ENCODE measurements at regions not wholly inside any gene's neighbourhood (a gene's known extent, or its start where the extent isn't known, plus 50 kb on each side); places are given as distances from the start of the nearest gene placed in this dataset.
A peak's percentile ranks its signal among the peaks of the same experiment; 100 is the strongest.
"Not testable (repeated sequence)": the region's sequence is repeated elsewhere in the genome, so short reads cannot be mapped to it uniquely, and the experiment has no call there.

DNA sequence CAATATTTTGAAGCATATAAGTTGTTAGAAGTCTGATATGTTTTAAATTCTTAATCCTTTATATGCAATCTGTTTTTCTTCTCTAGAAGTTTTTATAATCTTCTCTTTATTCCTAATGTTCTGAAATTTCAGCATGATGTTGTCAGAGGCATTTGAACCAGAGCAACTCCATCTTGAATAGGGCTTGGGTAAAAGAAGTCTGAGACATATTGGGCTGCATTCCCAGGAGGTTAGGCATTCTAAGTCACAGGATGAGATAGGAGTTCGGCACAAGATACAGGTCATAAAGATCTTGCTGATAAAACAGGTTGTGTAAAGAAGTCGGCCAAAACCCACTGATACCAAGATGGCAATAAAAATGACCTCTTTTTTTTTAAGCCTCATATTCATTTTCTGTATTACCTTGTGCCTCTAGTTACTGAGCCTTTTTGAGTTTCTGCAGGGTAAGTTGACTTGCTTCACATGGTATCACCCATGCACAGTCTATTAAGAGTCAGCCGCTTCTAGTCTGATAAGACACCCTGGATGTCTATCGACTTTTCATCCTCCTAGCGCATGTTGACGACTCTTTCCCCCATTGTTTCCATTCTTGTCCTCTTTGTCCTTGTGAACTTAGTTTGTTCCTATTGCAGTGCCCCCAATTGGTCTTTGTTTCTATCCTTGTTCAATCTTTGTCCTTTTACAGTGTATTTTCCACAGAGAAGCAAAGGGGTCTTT lies 80.8 kb upstream of the RNU6-1 start:
- DNase-seq (ENCODE audit: low spot score), result peak; percentile 19

DNA sequence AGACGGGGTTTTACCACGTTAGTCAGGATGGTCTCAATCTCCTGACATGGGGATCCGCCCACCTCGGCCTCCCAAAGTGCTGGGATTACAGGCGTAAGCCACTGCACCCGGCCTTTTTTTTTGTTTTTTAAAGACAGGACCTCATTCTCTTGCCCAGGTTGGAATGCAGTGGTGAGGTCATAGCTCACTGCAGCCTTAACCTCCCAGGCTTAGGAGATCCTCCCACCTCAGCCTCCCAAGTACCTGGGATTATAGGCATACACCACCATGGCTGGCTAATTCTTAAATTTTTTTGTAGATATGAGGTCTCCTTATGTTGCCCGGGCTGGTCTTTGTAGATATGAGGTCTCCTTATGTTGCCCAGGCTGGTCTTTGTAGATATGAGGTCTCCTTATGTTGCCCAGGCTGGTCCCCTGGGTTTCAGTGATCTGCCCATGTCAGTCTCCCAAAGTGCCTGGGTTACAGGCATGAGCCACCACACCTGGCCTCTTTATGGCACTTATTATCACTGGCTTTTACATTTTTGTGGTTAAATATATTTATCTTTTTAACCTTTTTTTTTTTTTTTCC lies 82.3 kb upstream of the RNU6-1 start:
- DNase-seq (ENCODE audit: low spot score), result no peak

- DNase-seq (ENCODE audit: low spot score), result no peak
Measured at GRCh38 chr15:67922971-67923945, 83.4 kb upstream of the RNU6-1 start.

DNA sequence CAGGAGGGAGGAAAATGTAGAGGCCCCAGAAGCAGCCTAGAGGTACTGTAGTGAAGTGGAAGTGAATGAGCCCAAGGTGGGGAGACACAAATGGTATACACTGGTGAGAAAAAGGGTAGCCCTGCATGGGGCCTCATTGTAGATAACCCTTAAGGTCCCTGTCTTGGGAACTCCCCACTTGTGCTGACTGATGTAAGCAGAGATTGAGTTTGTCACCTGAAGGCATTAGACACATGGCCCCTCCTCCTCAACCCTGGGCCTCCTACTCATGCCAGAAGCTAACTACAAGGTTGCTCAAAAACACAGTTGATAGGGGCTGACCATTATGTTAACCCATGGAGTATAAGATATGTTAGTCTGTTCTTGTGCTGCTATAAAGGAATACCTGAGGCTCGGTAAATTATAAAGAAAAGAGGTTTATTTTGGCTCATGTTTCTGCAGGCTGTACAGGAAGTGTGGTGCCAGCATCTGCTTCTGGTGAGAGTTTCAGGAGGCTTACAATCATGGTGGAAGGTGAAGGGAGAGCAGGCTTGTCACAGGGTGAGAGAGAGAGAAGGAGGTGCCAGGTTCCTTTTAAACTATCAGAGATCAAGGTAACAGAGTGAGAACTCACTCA lies 84.6 kb upstream of the RNU6-1 start:
- DNase-seq (ENCODE audit: low spot score), result no peak

DNA sequence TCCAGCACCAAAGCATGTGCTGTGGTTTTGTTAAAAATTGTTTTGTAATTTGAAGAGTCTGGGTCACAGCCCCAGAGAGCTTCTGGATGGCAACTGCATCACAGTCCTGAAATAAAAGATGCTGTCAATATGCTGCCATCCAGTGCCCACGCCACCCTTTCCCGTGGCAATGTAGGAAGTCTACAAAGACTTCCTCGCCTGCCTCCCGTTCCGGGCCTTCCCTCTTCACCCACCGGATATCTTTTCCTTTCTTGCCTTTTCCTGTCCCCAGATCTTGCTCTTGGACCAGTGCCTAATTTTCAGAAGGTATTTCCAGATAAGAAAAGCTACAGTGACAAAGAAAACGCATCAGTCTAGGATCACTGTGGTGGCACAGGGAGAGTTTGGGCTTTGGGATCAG lies 85.3 kb upstream of the RNU6-1 start:
- DNase-seq (ENCODE audit: low spot score), result no peak

DNA sequence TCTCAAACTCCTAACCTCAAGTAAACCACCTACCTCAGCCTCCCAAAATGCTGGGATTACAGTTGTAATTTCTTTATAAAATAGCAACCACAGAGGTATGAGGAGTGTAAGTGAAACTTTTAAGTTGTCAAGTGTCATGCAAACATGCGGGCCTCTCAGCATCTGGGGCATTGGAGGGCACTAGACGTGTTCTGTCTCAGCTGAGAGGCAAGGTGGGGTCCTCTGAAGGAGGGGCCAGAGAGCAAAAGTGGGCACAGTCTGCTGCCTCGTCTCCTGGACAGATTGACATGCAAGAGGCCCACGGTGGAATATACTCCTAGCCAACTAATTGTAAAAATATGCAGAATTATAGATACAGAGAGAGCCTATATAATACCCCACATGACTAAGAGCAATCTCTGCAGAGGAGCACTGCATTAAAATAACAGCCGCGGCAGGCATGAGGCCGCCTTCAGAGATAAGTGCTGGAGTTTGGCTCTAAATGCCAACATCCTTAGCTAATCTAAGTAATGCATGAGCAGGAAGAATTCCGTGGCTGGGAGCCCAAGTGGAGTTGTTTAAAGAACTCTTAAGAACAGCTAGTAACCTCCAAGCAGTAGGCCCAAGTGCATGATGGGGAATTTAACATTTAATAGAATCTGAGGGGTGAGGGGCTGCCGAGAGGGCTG lies 87.8 kb upstream of the RNU6-1 start:
- no peak for DNase-seq (ENCODE audit: low spot score)

- no peak for DNase-seq (ENCODE audit: low spot score)
Measured at GRCh38 chr15:67928666-67929065, 88.8 kb upstream of the RNU6-1 start.

- no peak for DNase-seq (ENCODE audit: low spot score)
Measured at GRCh38 chr15:67930720-67931119, 90.9 kb upstream of the RNU6-1 start.

- DNase-seq (ENCODE audit: low spot score), result peak; percentile 28
Measured at GRCh38 chr15:67931861-67932260, 92.0 kb upstream of the RNU6-1 start.

DNA sequence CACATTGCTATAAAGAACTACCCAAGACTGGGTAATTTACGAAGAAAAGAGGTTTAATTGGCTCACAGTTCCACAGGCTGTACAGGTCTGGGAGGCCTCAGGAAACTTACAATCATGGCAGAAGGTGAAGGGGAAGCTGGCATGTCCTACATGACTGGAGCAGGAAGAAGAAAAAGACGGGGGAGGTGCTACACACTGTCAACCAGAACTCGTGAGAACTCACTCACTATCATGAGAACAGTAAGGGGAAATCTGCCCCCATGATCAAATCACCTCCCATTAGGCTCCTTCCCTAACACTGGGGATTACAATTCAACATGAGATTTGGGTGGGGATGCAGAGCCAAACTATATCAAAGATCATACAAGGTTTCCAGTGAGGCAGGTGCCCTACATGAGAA lies 94.3 kb upstream of the RNU6-1 start:
- not testable (repeated sequence) for DNase-seq (ENCODE audit: low spot score)

GRCh38 chr15:67935244-67935643 lies 95.4 kb upstream of the RNU6-1 start:
- no peak for DNase-seq (ENCODE audit: low spot score)

- no peak for DNase-seq (ENCODE audit: low spot score)
Measured at GRCh38 chr15:67936258-67936657, 96.4 kb upstream of the RNU6-1 start.

GRCh38 chr15:67937153-67937761 lies 97.4 kb upstream of the RNU6-1 start:
- DNase-seq (ENCODE audit: low spot score), result no peak

- DNase-seq (ENCODE audit: low spot score), result not testable (repeated sequence)
Measured at GRCh38 chr15:67939179-67939578, 99.3 kb upstream of the RNU6-1 start.

DNA sequence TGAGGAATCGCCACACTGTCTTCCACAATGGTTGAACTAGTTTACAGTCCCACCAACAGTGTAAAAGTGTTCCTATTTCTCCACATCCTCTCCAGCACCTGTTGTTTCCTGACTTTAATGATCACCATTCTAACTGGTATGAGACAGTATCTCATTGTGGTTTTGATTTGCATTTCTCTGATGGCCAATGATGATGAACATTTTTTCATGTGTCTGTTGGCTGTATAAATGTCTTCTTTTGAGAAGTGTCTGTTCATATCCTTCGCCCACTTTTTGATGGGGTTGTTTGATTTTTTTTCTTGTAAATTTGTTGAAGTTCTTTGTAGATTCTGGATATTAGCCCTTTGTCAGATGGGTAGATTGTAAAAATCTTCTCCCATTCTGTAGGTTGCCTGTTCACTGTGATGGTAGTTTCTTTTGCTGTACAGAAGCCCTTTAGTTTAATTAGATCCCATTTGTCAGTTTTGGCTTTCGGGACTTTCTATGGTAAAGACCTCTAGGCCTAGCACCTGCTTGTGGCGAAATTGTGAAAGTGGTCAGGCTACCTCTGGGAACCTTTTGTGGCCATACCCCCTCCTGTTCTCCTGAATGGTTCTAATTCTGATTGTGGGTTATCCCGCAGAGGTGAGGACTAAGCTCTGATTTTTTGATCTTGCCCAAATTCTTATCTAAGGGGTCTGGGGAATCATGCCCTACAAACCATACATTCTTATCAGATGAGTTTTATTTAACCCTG lies 99.9 kb upstream of the RNU6-1 start:
- DNase-seq (ENCODE audit: low spot score), result not testable (repeated sequence)

GRCh38 chr15:67940324-67940719 lies 100.5 kb upstream of the RNU6-1 start:
- no peak for DNase-seq (ENCODE audit: low spot score)

GRCh38 chr15:67941648-67942310 lies 101.9 kb upstream of the RNU6-1 start:
- DNase-seq (ENCODE audit: low spot score), result peak; percentile 78

- DNase-seq (ENCODE audit: low spot score), result no peak
Measured at GRCh38 chr15:67943475-67943874, 103.6 kb upstream of the RNU6-1 start.

GRCh38 chr15:67944010-67944641 lies 104.3 kb upstream of the RNU6-1 start:
- DNase-seq (ENCODE audit: low spot score), result no peak

DNA sequence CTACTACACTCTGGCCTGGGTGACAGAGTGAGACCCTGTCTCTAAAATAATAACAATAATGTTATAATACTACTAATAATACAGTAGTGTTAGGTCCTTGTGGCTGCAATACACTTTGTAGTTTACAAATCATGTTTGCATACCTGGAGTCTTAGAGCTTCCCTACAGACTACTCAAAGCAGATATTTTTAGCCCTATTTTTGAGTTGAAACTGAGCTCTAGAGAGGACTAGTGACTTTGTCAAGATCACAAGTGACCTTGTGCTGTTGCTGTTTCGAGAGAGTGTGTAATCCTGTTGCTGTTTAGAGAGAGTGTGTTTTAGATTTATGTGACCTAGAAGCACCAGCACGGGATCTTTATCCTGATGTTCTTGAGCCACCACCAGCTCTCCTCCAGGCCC lies 105.3 kb upstream of the RNU6-1 start:
- DNase-seq (ENCODE audit: low spot score), result no peak

Measured in LoVo (cell line).